ENCODE measurements at regions not wholly inside any gene's neighbourhood (a gene's known extent, or its start where the extent isn't known, plus 50 kb on each side); places are given as distances from the start of the nearest gene placed in this dataset.

DNA sequence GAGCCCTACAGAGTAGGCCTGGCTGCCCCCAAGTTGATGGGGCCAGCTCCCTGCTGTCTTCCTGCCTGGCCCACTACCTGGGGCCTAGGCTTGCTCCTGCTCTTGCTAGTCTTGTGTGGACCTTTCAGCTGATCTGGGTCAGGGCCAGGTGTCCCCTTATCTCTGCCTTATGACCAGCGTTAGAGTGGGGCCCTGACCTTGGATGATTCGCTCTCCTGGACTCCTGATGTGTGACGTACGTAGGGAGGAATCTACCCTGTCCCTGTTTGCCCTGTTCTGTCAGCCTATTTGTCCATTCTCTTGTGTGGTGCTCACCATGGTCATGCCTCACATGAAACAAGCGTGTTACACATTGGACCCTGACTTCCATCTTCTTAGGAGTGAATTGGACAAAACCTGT lies 571.8 kb downstream of the QKI start:
- DNase-seq (ENCODE audit: low read depth in 2 of 2) = no peak

DNA sequence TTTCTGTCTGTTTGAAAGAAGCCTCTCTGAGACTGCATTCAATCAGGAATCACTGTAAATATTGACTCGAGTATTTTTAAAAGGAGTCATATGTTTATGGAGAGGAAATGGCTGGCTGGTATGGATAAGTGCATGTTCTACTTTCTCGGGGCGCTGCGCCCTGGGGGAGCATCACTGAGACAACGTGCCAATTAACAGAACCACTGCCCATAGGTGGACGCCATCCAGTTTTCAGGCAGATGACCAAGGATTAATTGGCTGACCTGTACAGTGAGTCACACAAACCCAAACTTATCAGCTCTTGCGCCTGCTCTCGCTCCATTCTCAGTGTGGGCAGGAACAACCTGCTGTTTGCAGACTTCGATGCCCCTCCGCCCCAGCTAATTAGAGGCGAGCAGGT lies 571.2 kb downstream of the QKI start:
- DNase-seq (ENCODE audit: low read depth in 2 of 2) = no peak

DNA sequence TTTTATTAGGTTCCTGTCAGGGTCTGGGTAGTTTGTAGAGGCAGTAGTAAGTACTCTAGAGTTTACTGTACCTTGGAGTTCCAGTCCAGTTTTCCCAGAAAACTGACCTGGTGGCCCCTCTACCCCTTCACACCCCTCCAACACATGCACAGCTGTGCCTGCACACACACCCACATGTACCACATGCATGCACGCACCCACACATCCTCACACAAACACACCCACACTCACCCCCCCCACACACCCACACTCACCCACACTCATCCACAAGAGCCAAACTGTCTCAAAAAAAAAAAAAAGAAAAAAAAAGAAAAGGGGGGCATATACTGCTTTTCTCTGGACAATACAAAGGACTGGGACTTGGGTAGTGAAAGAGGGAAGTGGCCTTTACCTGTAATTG lies 570.5 kb downstream of the QKI start:
- no peak for DNase-seq (ENCODE audit: low read depth in 2 of 2)

DNA sequence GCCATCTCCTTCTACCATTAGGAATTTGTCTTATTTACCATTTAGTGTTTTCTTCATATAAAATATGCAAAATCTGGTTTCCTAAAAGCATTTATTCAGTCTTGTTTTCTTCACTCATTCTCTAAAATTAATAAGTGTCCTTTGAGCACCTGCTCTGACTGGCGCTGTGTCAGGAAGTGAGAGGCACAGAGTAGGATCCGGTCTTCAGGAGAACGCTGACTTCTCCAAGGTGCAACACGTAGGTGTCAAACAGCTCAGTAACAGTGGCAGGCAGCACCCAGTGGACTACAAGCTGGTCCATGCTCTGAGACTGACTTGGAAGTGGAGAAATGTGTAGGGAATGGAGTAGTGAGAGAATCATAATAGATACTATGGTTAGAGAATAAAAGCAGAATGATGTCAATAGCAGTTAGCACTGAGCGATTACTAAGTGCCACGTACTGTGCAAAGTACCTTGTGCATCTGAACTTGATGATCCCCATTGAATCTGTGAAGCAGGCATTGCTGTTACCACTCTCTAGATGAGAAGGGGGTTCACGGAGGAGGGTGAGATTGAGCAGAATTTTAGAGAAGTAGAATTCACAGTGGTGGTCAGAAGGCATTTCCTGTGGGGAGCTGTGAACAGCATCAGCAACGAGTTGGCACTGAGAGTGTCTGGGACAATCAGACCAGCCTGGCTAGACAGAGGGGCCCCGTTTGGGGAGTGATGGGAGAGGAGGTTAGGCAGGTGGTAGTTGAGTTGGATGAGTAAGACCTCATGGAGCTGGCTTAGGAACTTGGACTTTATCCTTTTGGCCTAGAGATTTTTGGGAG lies 569.8 kb downstream of the QKI start:
- no peak for DNase-seq (ENCODE audit: low read depth in 2 of 2)

DNA sequence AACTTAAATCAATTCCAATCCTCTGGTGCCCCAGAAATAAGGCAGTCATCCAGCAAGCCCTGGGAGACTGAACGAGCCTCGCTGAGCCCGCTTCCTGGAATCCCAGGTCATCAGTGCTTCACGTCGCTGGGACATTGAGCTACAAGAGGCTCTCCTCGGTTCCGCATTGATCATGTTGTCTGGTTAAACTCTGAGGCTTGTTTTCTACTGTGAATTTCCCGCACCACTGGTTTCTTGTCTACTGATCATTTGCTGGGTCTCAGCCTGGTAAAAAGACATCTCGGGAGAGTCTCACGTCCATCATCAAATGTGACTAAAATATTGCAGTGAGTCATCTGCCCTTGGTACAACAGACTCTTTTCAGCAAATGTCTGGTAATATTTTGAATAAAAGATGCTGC lies 569.2 kb downstream of the QKI start:
- no peak for DNase-seq (ENCODE audit: low read depth in 2 of 2)

DNA sequence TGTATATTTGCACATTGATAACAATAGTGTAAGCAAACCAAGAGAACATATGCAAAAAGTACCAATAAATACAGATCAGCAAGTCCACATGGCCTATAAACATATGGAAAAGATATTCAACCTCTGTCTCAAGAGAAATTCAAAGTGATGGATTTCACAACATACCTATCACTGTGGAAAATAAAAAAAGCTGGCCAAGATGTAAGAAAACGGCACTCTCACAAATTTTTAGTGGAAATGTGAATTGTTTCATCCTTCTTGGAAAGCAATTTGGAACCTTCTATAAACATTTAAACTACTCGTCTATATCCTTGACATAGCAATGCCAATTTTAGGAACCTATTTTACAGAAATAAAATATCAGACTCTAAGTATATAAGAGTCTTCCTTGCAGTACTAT lies 559.8 kb downstream of the QKI start:
- no peak for DNase-seq (ENCODE audit: low read depth in 2 of 2)

DNA sequence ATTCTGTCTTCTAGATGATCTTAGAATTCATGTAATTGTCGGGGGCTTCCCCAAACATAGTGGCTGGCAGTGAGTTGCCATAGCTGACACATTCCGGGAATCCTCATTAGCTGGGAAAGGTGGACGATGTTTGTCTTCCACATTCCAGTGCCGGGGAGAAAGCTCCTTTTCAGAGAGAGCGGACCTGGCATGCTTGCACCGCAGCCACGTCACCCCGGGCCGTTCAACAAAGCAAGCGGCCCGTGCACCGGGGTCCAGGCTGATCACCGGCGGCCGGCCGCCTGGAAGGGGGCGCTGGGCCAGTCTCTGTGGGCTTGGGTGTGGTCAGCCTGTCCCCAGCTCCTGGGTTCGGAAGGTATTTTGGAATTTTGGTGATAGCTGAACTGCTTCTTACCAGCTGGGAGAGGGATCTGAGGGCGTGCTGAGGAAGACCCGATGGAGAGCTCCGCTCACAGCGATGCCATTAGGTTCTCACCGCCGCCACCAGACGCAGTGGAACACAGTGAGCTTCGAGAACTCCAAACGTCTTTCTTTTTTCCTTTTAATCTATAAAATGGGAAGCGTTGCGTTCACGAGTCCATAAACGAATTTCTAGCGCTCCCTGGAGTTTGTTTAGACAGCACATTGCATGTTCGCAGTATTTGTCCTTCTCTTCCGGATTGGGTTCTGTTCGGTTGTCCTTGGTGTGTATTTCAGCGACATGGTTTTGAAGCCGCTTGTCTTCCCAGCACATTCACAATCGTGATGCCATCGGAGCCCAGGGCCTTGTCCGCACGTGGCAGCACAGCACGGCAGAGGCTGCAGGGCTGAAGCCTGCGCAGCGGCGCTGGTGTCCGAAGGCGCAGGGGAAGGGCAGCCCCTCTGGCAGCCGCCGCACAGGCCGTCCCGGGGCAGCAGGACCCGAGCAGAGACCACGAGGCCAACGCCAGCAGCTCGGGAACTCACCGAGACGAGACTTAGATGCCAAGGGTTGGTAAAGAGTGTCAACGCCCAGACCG lies 557.6 kb downstream of the QKI start:
- DNase-seq (ENCODE audit: low read depth in 2 of 2) = no peak

DNA sequence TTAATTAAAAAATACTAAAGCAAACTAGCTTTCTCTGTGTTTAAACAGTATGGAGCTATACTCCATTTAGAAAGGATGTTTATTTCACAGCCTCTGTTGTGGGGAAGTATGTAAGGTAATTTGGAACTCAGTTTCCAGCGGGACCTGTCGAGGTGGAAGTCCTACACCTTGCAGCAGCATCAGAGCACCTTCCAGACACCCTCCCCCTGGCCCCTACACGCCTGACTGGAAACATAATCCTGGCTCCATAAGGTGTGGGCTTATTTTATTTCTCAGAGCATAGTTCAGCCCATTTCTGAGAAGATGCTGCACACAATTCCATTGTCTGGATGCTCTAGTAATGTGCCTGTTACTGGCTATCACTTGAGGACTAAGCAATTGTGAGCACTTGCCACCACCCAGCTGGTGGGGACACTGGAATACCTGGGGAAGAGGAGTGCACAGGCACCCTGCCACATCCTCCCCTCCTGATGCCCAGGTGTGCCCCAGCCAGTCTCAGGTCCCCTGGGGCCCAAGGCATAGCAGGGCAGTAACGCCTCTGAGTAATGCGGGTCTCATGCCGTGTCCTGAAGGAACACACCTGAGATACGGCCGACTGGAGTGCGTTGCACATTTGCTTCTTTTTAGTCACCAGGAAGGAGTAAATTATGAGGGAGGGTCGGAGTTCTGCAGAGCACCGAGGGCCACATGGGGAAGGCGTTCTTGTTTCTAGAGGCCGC lies 556.5 kb downstream of the QKI start:
- no peak for DNase-seq (ENCODE audit: low read depth in 2 of 2)

DNA sequence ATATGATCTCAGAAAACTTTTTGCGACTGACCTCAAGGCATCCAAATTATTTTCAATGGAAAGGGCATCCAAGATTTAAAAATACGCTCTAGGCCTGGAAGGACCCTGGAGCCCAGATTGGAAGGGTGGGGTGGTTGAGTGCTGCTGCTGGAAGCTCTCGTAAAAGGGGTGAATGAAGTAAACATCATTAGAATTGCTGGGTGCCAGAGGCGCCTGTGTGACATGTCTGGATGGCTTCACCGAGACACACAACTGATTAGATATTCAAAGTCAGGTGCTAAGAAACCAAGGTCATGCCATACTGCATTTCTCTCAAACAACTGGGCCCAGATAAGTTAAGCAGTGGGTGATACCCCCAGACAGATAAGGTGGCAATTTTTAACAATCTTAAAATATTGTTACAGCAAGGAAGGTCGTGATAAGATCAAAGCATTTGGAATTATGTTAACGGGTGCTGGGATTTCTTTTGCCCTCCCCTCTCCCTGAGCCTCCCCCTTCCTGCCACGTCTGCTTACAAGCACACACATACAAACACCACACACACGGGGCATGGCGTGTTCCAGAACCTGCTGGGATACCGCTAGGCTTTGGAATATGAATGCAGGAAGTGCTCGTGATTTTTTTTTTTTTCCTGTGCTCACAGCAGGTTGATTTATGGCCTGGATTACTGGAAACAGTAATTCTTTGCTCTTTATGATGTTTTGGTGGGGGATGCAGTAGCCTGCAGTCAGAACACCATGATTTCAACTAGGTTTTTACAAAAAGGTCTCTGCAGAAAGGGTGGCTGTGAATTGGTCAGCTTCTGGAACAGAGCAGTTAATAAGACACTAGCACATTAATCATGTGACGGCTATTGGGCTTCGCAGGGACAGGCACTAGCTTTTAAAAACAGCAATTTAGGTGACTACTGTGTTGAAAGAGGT lies 551.2 kb downstream of the QKI start:
- DNase-seq (ENCODE audit: low read depth in 2 of 2) = no peak

DNA sequence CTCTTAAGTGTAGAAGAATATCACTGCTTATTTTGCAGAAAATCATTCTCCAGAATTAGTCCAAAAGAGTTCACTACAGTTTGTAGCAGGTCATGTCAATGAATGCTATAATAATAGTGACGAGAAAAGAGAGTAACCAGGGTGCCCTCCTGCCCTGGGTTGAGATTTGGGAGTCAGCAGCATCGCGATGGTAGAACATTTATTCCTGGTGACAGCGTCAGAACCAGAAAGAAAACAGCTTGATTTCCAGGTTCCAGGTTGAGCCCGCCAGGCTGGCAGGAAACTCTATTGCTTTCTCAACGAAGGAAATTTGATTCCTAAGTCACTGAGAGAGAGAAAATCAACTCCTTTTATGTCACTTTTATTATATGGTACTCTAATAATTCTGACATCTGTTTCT lies 550.3 kb downstream of the QKI start:
- DNase-seq (ENCODE audit: low read depth in 2 of 2) = no peak

DNA sequence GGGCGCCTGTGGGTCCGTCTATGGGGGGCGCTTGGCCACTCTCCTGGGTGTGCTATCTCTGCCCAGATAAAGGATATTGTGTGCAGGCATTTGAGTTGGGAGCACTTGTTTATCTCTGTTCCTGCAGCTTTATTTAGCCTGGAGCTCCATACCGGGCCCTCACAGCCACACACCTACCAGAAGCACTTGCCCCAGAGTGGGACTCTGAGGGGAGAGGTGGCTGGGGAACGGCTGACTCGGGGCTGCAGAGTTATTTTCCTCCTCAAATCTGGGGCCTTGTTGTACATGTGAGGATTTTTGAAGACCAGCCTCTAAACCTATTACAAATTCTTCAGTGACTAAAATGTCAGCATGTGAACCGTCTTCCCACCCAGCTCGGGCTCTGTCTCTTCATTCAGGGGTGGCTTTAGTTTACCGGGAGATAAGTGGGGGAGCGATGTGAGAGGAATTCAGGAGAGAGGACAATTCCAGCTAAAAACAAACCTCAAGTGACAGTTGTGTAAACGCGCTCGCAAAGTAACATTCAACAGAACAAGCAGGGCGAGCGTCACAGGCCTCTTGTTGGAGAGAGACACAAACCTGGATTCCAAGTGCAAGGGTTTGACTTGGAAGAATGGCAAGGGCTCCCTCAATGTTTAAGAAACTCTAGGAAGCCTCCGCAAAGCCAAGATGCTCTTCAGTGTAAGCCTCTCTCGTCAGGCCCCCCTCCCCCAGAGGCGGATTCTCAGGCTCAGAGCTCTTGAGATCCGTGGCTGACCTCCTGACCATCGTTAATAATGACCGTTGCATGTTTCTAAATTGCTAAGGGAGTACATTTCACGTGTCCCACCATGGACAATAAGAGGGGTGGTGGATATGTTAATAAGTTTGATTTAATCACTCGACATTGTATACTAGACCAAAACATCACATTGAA lies 548.9 kb downstream of the QKI start:
- DNase-seq (ENCODE audit: low read depth in 2 of 2) = no peak

DNA sequence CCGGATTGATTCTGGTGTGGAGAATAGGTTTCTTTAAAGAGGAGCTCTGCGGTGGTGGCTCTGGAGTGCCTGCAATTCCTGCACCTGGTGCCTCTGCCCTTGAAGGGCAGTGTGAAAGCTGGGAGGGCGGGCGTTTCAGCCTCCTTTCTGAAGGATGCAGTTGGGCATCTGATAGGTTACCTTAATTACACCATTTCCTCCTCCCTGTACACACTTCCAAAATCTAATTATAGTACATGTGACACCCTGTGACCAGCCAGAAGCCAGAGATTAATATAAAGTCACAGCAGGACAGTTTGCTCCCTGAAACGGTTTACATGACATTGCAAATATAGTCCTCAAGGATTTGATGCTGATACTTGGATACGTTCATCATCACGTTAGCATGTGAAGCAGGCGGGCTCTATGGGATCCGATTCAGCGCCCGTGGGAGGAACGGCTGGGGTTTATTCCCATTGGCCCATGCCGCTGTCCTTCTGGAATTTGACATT lies 548.2 kb downstream of the QKI start:
- DNase-seq (ENCODE audit: low read depth in 2 of 2) = no peak

DNA sequence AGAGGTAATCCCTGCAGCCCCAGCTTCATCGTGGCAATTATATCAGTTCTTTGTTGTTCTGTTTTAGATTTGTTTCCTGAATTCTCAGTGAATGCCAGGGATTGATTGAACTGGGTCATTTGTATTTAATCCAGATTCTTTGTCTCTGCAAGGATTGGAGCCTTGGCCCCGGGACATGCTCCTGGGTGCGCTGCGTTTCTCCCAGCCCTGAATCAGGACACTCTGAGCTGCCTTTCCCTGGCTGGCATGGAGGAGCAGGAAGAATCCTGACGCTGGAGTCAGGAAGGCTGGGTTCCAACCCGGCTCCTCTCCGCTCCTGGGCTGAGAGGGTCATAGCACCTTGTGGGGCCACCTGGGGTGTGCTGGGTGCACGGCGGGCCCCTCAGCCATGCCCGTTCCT lies 545.6 kb downstream of the QKI start:
- DNase-seq (ENCODE audit: low read depth in 2 of 2) = no peak

DNA sequence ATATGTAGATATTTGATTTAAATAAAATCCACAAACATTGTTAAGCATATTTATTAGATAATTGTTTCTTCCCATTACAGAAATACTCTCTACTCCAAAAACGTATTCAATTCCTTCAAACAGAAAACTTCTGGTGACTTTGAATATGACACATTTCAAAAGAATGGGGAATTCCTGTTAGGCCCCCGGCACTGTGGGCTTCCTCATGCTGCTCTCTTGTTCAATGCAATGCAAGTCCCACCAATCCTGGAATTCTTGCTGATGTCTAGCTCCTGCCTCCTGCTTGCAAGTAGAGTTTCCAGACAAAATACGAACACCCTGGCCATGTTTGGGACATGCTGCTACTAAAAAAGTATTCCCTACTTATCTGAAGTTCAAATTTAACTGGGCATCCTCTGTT lies 544.1 kb downstream of the QKI start:
- no peak for DNase-seq (ENCODE audit: low read depth in 2 of 2)

DNA sequence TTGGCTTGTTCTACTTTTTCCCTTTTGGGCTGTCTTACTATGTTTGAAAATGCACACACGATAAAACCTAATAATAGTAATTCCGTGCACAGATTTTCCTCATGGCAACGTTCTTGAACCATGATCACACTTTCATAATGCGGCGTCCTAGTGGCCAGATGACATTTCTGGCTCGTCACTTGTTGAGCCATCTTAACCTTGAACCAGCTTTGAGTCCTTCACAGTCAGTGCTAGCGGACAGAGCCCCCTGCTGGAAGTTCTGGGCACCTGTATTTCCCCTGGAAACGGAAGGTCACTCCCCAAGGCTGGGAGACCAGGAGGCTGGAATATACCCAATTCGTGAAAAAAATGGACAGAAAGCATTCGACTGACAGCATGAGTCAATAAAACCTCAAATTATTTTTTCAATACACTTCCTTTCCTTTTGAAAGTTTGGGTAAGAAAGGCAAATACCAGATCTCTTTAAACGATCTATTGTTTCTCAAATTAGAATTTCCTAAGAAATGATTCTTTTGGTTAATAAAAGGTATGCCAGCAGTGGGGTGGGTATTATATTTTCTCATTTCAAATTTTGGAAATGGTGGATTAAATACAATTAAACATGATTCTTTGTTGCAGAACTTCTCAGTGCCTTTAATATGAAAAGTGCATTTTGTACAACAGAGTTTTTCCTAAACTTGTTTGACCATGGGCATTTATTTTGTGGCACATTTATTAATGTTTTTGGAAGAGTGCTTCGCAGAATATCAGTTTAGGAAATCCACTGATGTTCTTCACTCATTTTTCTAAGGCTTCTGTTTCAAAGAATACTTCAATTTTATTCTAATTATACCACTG lies 542.3 kb downstream of the QKI start:
- peak; percentile 10 to 32 for DNase-seq (ENCODE audit: low read depth in 2 of 2)

DNA sequence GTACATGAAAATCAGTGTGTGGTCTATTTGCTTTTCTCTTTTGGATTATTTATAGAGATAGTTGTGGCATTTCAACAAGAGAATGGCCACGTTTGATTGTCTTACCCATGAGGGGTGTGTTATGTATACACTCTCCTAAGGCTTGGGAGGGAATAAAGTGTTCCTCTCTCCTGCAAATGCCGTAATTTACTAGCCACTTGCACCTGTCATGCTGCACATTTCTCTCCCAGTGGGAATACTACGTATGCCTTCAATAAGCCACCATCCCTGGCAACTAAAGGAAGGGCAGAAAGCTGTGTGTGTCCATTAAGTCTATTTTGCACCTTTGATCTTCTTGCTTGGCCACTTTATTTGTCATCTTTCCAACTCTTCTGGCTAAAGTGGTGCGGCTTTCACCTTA lies 541.2 kb downstream of the QKI start:
- DNase-seq (ENCODE audit: low read depth in 2 of 2) = no peak

DNA sequence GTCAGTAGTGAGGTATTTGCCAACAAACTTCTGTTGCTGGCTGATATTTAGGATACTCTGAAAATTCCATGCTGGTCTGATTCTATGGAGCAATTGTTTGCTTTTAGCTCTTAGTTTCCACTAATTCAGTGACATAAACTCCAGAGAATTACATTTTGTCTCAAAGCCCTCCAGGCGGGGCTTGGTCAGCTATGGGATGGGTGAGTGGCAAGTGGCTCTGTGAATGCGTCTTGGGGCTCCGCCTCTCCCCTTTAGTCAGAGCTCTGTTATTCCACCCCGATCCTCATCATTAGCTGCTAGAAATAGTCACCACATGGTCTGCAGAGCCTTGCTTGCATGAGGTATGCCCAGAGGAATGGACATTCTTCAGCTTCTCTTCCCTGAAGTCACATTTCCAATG lies 540.6 kb downstream of the QKI start:
- no peak for DNase-seq (ENCODE audit: low read depth in 2 of 2)

DNA sequence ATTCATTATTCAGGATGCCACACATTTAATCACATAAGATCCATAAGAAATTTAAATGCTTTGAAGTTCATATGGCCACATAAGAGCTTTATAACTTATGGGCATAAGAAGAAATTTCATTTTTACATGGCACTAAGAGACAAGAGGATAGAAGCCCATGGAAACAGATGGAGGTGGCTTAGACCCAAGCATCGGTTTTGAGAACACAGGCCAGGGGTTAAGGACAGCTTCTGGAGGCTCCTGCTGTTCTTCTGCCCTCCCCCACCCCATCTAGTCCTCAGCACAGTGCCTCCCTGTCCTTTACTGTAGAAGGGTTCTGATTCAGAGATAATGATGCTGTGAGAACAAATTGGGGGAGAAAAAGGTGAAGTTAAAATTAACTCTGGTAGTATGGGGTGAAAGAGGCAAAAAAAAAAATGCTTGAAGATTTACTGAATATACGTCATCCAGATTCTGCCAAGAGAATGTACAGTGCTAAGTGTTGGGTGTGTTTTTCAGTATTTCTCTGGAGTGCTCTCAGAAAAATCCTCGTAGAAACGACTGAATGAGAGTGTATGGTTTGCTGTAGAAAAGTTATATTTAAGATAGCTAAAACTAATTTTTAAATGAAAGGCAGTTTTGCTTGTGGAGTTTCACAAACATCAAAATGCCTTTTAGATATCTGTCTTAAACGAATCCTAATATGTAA lies 539.7 kb downstream of the QKI start:
- no peak for DNase-seq (ENCODE audit: low read depth in 2 of 2)

Data from stimulated activated CD8-positive, alpha-beta memory T cell treated with anti-CD3 and anti-CD28 coated beads, Interleukin-7, amount 100 ng/mL, for 1 hour (primary cell).